Endothelial cell of umbilical vein (primary cell): ENCODE measurements at regions not wholly inside any gene's neighbourhood (a gene's known extent, or its start where the extent isn't known, plus 50 kb on each side); places are given as distances from the start of the nearest gene placed in this dataset.

Experiments
- BruUV-seq: library from RNA; stranded (reverse); fragments of 400-500 nt; replicated peaks from 2 replicates; lab custom pipeline; 2021; lab: Mats Ljungman, UMichigan
- CTCF ChIA-PET: fragments of 300-600, 350-600 bp; sonication (Branson Sonifier 250); formaldehyde crosslinking; loops from one replicate; lab custom pipeline; 2021; ENCODE audit warnings: antibody characterized with exemption, inconsistent platforms; lab: Charles Lee
- POLR2A ChIA-PET: fragments of 300-600, 350-600 bp; sonication (Branson Sonifier 250); formaldehyde crosslinking; loops from one replicate; lab custom pipeline; 2021; ENCODE audit warnings: antibody characterized with exemption, inconsistent platforms; lab: Charles Lee
- DNase-seq: peaks from one replicate; pipeline ENCODE4 v3.0.0-alpha.2; 2011; ENCODE audit warnings: low read depth, low spot score
- FAIRE-seq: peaks from 2 replicates; lab custom pipeline; 2011; peaks lifted over from hg19 to GRCh38; lab: Jason Lieb, UNC
- H2AFZ ChIP-seq: 2 replicates; pipeline ENCODE4 v1.6.0; 2012; ENCODE audit warnings: low read depth, low read length, control low read depth, inconsistent platforms
- H3K27ac ChIP-seq: 2 replicates; pipeline ENCODE4 v1.5.1; 2011; ENCODE audit warnings: low read depth, mild to moderate bottlenecking, control low read depth, low read length, moderate library complexity; ENCODE audit not compliant: insufficient read depth
- H3K27me3 ChIP-seq, 2 experiments: 2 replicates each; pipeline versions ENCODE4 v1.6.0 to v1.6.1; 2011; ENCODE audit warnings: low read length in 2 of 2, mixed read lengths in 1 of 2; ENCODE audit not compliant: control insufficient read depth in 2 of 2, insufficient read depth in 2 of 2
- H3K36me3 ChIP-seq, 2 experiments: 2 replicates in 1 of 2; 3 replicates in 1 of 2; pipeline ENCODE4 v1.5.1; 2011; ENCODE audit warnings: low read length in 2 of 2, mild to moderate bottlenecking in 1 of 2, moderate library complexity in 1 of 2; ENCODE audit not compliant: control insufficient read depth in 2 of 2, insufficient read depth in 2 of 2; ENCODE audit errors: extremely low read depth in 1 of 2
- H3K4me1 ChIP-seq: 3 replicates; pipeline ENCODE4 v1.5.1; 2011; ENCODE audit warnings: mild to moderate bottlenecking, low read length; ENCODE audit not compliant: control insufficient read depth, insufficient read depth; ENCODE audit errors: extremely low read depth
- H3K4me2 ChIP-seq: 2 replicates; pipeline ENCODE4 v1.6.1; 2011; ENCODE audit warnings: low read length, control low read depth, mixed read lengths; ENCODE audit not compliant: insufficient read depth
- H3K4me3 ChIP-seq, 3 experiments: fragments of 200-600 bp in 1 of 3; sonication (generic), shearing (Covaris generic) in 1 of 3; replicated peaks in 1 of 3; 2 replicates each; pipeline ENCODE4 v1.5.1; 2011 to 2016; ENCODE audit warnings: control low read depth in 3 of 3, low read length in 3 of 3, mild to moderate bottlenecking in 2 of 3, inconsistent platforms in 1 of 3, low read depth in 1 of 3, moderate library complexity in 1 of 3; ENCODE audit not compliant: insufficient read depth in 1 of 3
- H3K79me2 ChIP-seq: 2 replicates; pipeline ENCODE4 v1.6.0; 2012; ENCODE audit warnings: low read length, inconsistent platforms; ENCODE audit not compliant: control insufficient read depth, insufficient read depth
- H3K9ac ChIP-seq: replicated peaks from 2 replicates; pipeline ENCODE3; 2011; ENCODE audit warnings: low read length, control low read depth; ENCODE audit not compliant: insufficient read depth; ENCODE audit errors: extremely low read depth
- H3K9me1 ChIP-seq: replicated peaks from 3 replicates; pipeline ENCODE4 v1.6.0; 2011; ENCODE audit warnings: mild to moderate bottlenecking, low read length; ENCODE audit not compliant: control insufficient read depth, insufficient read depth; ENCODE audit errors: extremely low read depth
- H3K9me3 ChIP-seq: replicated peaks from 2 replicates; pipeline ENCODE4 v1.5.1; 2012; ENCODE audit warnings: low read length, inconsistent platforms; ENCODE audit not compliant: control insufficient read depth, insufficient read depth
- H4K20me1 ChIP-seq: replicated peaks from 2 replicates; pipeline ENCODE3; 2011; ENCODE audit warnings: mild to moderate bottlenecking, low read length; ENCODE audit not compliant: control insufficient read depth, insufficient read depth; ENCODE audit errors: extremely low read depth
- CTCF ChIP-seq, 2 donors: IDR thresholded peaks; 1 replicate in 1 of 2; 2 replicates in 1 of 2; pipeline ENCODE4 v1.5.1; 2011; ENCODE audit warnings: low read length in 2 of 2, mild to moderate bottlenecking in 2 of 2, moderate library complexity in 2 of 2, control low read depth in 1 of 2, inconsistent platforms in 1 of 2, low read depth in 1 of 2; ENCODE audit not compliant: insufficient read depth in 1 of 2; ENCODE audit errors: extremely low read depth in 1 of 2
- EZH2 ChIP-seq: IDR thresholded peaks from 2 replicates; pipeline ENCODE4 v1.6.1; 2012; ENCODE audit warnings: borderline replicate concordance, low read depth, mild to moderate bottlenecking, moderate library complexity, low read length, inconsistent platforms; ENCODE audit not compliant: severe bottlenecking
- FOS ChIP-seq: IDR thresholded peaks from 2 replicates; pipeline ENCODE4 v1.6.1; 2011; ENCODE audit warnings: mild to moderate bottlenecking, low read length, moderate library complexity, borderline replicate concordance; ENCODE audit not compliant: insufficient read depth
- GATA2 ChIP-seq: IDR thresholded peaks from 2 replicates; pipeline ENCODE4 v1.7.0; 2011; ENCODE audit warnings: low read depth, mild to moderate bottlenecking, moderate library complexity, mixed read lengths, low read length; ENCODE audit not compliant: insufficient read length, insufficient read depth
- JUN ChIP-seq: IDR thresholded peaks from 2 replicates; pipeline ENCODE4 v1.6.1; 2011; ENCODE audit warnings: borderline replicate concordance, low read depth; ENCODE audit not compliant: insufficient read length, insufficient read depth
- MAX ChIP-seq: IDR thresholded peaks from 2 replicates; pipeline ENCODE4 v1.6.1; 2011; ENCODE audit not compliant: insufficient read depth, insufficient read length
- MYC ChIP-seq: IDR thresholded peaks from one replicate; pipeline ENCODE4 v1.6.1; 2011; ENCODE audit warnings: mild to moderate bottlenecking, low read depth, low read length
- POLR2A ChIP-seq: IDR thresholded peaks from 2 replicates; pipeline ENCODE4 v1.6.1; 2012; ENCODE audit warnings: low read depth, mild to moderate bottlenecking, control low read depth, low read length
- POLR2AphosphoS5 ChIP-seq: IDR thresholded peaks from 2 replicates; pipeline ENCODE4 v1.6.1; 2012; ENCODE audit warnings: low read depth, mild to moderate bottlenecking, control low read depth, low read length, moderate library complexity; ENCODE audit not compliant: insufficient read depth
- dilution Hi-C: fragments of 300-500 bp; cut with MboI; formaldehyde crosslinking; loops from one replicate; pipeline ENCODE4 v1.15.0; 2019; ENCODE audit warnings: low sequenced_read_pairs; ENCODE audit not compliant: extremely low pct_ligation_motif_present
- intact Hi-C: fragments of 100-400 bp; cut with micrococcal nuclease; formaldehyde crosslinking; loops from one replicate; pipeline ENCODE4 v1.10.0; 2022

GRCh38 chr3:145177828-145178227 is 983.2 kb downstream of the PLOD2 start:
- H3K9me1 ChIP-seq: no peaks in the 10 kb centered on the region
- H3K79me2 ChIP-seq: no peaks in the 10 kb centered on the region
- no peaks in the 10 kb centered on the region for H4K20me1 ChIP-seq
- DNase-seq (peak; percentile 9), FAIRE-seq (no peak)
- H3K9ac ChIP-seq: no peak overlapping the region
- no peak overlapping the region for H3K27ac ChIP-seq
- no peak overlapping the region for H3K4me2 ChIP-seq
- no TSS peak for BruUV-seq
- intact Hi-C loops (no loop called here), dilution Hi-C loops (no loop called here)
- H3K27me3 ChIP-seq: no peaks in the 10 kb centered on the region
- H2AFZ ChIP-seq: no peak overlapping the region
- ChIA-PET POLR2A (no interaction called here), CTCF (no interaction called here)
- no peak overlapping the region for H3K4me3 ChIP-seq
- no peak for TF ChIP-seq POLR2AphosphoS5
- TF ChIP-seq MAX: no peak
- TF ChIP-seq MYC: no peak
- TF ChIP-seq GATA2: no peak
- TF ChIP-seq POLR2A: no peak
- TF ChIP-seq JUN: no peak
- no peak for TF ChIP-seq EZH2
- TF ChIP-seq CTCF (IDR thresholded peaks at IDR 0.05; ENCODE audit: extremely low read depth in 1 of 2, insufficient read depth in 1 of 2, low read depth in 1 of 2, low read length in 2 of 2): no peak
- no peak for TF ChIP-seq FOS
- H3K36me3 ChIP-seq: no peaks in the 10 kb centered on the region
- H3K4me1 ChIP-seq: no peaks in the 10 kb centered on the region
- H3K9me3 ChIP-seq: no peaks in the 10 kb centered on the region
